Progenitor cell of endocrine pancreas (in vitro differentiated cells): ENCODE measurements at regions not wholly inside any gene's neighbourhood (a gene's known extent, or its start where the extent isn't known, plus 50 kb on each side); places are given as distances from the start of the nearest gene placed in this dataset.
"Not testable (repeated sequence)": the region's sequence is repeated elsewhere in the genome, so short reads cannot be mapped to it uniquely, and the experiment has no call there.

ENCODE experiments used
- DNase-seq: peaks from one replicate; pipeline ENCODE4 v3.0.0; 2021; ENCODE audit warnings: low spot score; ENCODE audit not compliant: unreplicated experiment
- H3K27ac Mint-ChIP-seq: 2 replicates; pipeline ENCODE4 v1.8.0; 2021; ENCODE audit warnings: mild to moderate bottlenecking, moderate library complexity, mixed read lengths
- H3K27me3 Mint-ChIP-seq: 2 replicates; pipeline ENCODE4 v1.8.0; 2021; ENCODE audit warnings: mixed read lengths
- H3K36me3 Mint-ChIP-seq: 2 replicates; pipeline ENCODE4 v1.8.0; 2022; ENCODE audit warnings: mixed read lengths; ENCODE audit not compliant: insufficient read depth
- H3K4me1 Mint-ChIP-seq: 2 replicates; pipeline ENCODE4 v1.8.0; 2021; ENCODE audit warnings: low read depth, mixed read lengths
- H3K4me3 Mint-ChIP-seq: 2 replicates; pipeline ENCODE4 v1.8.0; 2021; ENCODE audit warnings: low read depth, mild to moderate bottlenecking, moderate library complexity, mixed read lengths
- H3K9me3 Mint-ChIP-seq: 2 replicates; pipeline ENCODE4 v1.8.0; 2021; ENCODE audit warnings: low read depth, mixed read lengths
- TF ChIP-seq, protein P1 (sequence below): fragments of 200-600 bp; sonication (generic); IDR thresholded peaks from one replicate; pipeline ENCODE4 v1.5.0; 2021; ENCODE audit warnings: antibody characterized with exemption, mild to moderate bottlenecking; ENCODE audit not compliant: unreplicated experiment

DNA sequence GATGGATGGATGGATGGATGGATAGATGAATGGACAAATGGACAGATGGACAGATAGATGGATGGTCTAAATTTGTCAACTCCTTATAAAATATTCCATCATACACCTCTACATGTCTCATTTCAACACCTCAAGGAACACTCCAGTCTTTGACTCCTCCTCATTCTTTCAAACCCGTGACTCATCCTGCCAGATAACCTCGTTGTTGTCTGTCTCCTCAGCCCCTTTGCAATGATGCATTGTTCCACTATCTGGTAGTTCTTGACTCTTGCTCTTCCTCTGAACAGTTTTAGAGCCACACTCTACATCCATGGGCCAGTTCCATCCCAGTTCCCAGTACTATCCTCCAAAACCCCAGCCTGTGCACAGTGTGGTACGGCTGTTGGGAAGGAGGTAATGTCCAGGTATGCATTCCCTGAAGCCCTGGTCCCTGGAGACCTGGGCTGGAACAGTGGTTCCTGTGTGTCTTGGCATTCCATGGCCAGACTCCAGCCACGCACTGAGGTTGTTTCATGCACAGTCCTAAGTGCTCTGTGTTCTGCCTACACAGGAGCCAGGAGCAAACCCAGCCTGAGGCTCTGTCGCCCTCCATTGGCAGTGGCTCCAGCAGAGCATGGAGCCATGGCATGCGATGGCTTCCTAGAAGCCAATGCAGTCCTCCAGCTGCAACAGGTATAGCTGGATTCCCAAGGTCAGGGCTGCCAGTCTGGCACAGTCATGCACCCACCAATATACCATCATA, 105.7 kb downstream of the C17orf67 start:
- no peaks in the 10 kb centered on the region for H3K36me3 Mint-ChIP-seq
- H3K4me3 Mint-ChIP-seq = no peak overlapping the region
- no peak overlapping the region for H3K27ac Mint-ChIP-seq
- H3K9me3 Mint-ChIP-seq = no peaks in the 10 kb centered on the region
- no peaks in the 10 kb centered on the region for H3K4me1 Mint-ChIP-seq
- H3K27me3 Mint-ChIP-seq = peaks cover 23% of the 10 kb centered on the region
- TF ChIP-seq, protein P1, sequence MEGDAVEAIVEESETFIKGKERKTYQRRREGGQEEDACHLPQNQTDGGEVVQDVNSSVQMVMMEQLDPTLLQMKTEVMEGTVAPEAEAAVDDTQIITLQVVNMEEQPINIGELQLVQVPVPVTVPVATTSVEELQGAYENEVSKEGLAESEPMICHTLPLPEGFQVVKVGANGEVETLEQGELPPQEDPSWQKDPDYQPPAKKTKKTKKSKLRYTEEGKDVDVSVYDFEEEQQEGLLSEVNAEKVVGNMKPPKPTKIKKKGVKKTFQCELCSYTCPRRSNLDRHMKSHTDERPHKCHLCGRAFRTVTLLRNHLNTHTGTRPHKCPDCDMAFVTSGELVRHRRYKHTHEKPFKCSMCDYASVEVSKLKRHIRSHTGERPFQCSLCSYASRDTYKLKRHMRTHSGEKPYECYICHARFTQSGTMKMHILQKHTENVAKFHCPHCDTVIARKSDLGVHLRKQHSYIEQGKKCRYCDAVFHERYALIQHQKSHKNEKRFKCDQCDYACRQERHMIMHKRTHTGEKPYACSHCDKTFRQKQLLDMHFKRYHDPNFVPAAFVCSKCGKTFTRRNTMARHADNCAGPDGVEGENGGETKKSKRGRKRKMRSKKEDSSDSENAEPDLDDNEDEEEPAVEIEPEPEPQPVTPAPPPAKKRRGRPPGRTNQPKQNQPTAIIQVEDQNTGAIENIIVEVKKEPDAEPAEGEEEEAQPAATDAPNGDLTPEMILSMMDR = no peak
- DNase-seq = no peak

DNA sequence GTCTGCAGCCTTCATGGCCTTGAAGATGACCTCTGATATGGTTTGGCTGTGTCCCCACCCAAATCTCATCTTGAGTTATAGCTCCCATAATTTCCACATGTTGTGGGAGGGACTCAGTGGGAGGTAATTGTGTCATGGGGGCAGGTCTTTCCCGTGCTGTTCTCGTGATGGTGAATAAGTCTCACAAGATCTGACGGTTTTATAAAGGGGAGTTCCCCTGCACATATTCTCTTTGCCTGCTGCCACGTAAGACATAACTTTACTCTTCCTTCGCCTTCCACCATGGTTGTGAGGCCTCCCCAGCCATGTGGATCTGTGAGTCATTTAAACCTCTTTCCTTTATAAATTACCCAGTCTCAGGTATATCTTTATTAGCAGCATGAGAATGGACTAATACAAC, 102.6 kb downstream of the C17orf67 start:
- not testable (repeated sequence) for H3K27ac Mint-ChIP-seq, DNase-seq, H3K36me3 Mint-ChIP-seq, H3K9me3 Mint-ChIP-seq, H3K4me1 Mint-ChIP-seq, H3K4me3 Mint-ChIP-seq
- H3K27me3 Mint-ChIP-seq = peaks cover 17% of the 10 kb centered on the region

DNA sequence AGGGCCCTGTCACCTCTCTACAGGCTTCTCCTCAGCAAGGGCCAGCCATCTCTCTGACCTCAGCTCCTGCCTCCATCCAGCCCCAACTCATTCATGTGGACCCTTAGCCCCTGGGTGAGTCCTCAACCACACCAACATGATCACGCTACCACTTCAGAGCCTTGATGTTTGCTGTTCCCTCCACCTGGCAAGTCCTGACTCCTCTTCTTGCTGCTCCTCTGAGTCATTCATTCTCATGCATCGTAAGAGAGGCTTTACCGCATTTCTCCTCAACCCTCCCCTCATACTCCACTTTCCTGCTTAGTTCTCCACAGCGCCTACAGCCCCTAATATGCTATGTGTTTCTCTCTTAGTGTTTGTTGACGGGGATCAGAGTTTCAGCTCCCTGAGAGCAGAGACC, 99.9 kb downstream of the C17orf67 start:
- H3K27me3 Mint-ChIP-seq = peaks cover 17% of the 10 kb centered on the region

DNA sequence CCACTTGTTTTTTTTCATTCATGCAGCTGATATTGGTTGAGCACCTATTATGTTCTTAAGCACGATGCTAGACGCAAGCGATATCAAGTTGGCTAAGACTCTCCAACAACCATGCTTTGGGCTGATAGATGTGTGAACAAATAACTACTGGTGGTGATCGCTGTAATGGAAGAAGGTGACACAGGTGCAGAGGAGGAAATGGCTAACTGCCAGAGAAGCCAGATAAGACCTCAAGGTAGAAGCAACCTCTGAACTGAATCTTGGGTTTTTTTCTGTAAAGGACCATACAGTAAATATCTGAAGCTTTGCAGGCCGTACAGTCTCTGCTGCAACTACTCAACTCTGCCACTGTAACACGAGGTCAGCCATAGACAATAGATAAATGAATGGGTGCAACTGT, 97.9 kb downstream of the C17orf67 start:
- peaks cover 4% of the 10 kb centered on the region for H3K9me3 Mint-ChIP-seq

More for the DNA sequence above, 99.9 kb downstream of the C17orf67 start:
- no peak for DNase-seq
- TF ChIP-seq, protein P1 = no peak
- Mint-ChIP-seq H3K36me3 (no peaks in the 10 kb centered on the region), H3K4me1 (peaks cover 5% of the 10 kb centered on the region), H3K27ac (no peak overlapping the region), H3K4me3 (no peak overlapping the region), H3K9me3 (peaks cover 4% of the 10 kb centered on the region)

DNA sequence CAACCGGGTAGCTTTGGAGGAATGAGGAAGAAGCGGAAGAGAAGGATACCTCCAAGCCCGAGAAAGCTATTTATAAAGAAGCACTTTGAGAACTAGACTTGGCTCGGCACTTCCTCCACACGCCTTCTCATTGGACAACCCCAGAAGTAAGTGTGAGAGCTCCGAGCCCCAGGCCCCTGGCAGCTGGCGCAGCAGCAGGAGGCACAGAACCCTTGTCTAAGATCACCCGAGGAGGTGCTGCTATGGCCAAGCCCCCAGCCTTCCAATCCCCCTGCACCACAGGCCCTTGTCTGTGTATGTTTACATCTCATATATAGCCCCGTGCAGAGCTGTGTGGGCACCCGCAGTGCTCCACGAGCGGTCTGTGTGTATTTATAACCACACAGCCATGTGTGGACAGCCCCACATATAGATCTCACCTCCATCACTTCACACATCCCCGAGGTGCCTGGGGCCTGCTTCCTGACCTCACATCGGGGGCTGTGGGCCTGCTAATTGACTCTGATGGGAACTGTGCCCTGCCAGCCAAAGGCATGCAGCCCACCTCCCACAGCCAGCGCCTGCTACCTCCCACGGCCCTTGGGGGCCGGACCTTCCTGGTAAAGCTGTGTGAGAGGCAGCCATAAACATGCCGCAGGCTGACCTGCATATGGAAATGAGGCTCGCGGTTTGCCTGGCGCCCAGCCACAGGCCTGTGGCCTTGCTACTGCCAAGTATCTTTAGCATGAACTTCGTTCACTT, 96.1 kb downstream of the C17orf67 start:
- H3K27ac Mint-ChIP-seq = no peak overlapping the region
- no peaks in the 10 kb centered on the region for H3K36me3 Mint-ChIP-seq
- peaks cover 9% of the 10 kb centered on the region for H3K4me1 Mint-ChIP-seq
- TF ChIP-seq, protein P1 = no peak
- H3K27me3 Mint-ChIP-seq = peaks cover 4% of the 10 kb centered on the region
- H3K9me3 Mint-ChIP-seq = peaks cover 4% of the 10 kb centered on the region
- H3K4me3 Mint-ChIP-seq = no peak overlapping the region
- no peak for DNase-seq

More for the DNA sequence above, 97.9 kb downstream of the C17orf67 start:
- no peak for DNase-seq
- TF ChIP-seq, protein P1 = no peak
- H3K4me1 Mint-ChIP-seq = peaks cover 9% of the 10 kb centered on the region
- H3K36me3 Mint-ChIP-seq = no peaks in the 10 kb centered on the region
- H3K27me3 Mint-ChIP-seq = peaks cover 12% of the 10 kb centered on the region
- H3K27ac Mint-ChIP-seq = no peak overlapping the region
- no peak overlapping the region for H3K4me3 Mint-ChIP-seq
